Stimulated activated naive CD8-positive, alpha-beta T cell treated with anti-CD3 and anti-CD28 coated beads, Interleukin-15, Interleukin-2, amounts not matched to agents 100 U/mL and 50 U/mL, for 24 hours (primary cell): ENCODE measurements at regions not wholly inside any gene's neighbourhood (a gene's known extent, or its start where the extent isn't known, plus 50 kb on each side); places are given as distances from the start of the nearest gene placed in this dataset.

ENCODE experiments used
- ATAC-seq: fragments of 150-1000 bp; cut with Tn5 transposase; one replicate; pipeline ENCODE4 v1.10.0; 2021
- DNase-seq: peaks from one replicate; pipeline ENCODE4 v3.0.0; 2021

- ATAC-seq (no peak), DNase-seq (no peak)
Measured at GRCh38 chrX:39734174-39734776, 363.5 kb downstream of the BCOR start.

- DNase-seq (no peak), ATAC-seq (peak; percentile 40)
Measured at GRCh38 chrX:39736216-39737211, 361.2 kb downstream of the BCOR start.

GRCh38 chrX:39739585-39739984 is 358.2 kb downstream of the BCOR start:
- ATAC-seq (no peak), DNase-seq (no peak)

- DNase-seq (no peak), ATAC-seq (no peak)
Measured at GRCh38 chrX:39740078-39740477, 357.7 kb downstream of the BCOR start.

GRCh38 chrX:39741904-39742303 is 355.9 kb downstream of the BCOR start:
- ATAC-seq, result no peak

GRCh38 chrX:39745818-39746217 is 351.9 kb downstream of the BCOR start:
- ATAC-seq, result no peak
- no peak for DNase-seq

More at GRCh38 chrX:39741904-39742303, 355.9 kb downstream of the BCOR start:
- DNase-seq, result no peak

- no peak for ATAC-seq
- DNase-seq, result no peak
Measured at GRCh38 chrX:39749135-39749534, 348.6 kb downstream of the BCOR start.

GRCh38 chrX:39749728-39750127 is 348.0 kb downstream of the BCOR start:
- DNase-seq (no peak), ATAC-seq (no peak)

- ATAC-seq (no peak), DNase-seq (no peak)
Measured at GRCh38 chrX:39750256-39750790, 347.4 kb downstream of the BCOR start.

- DNase-seq (no peak), ATAC-seq (no peak)
Measured at GRCh38 chrX:39750848-39751247, 346.9 kb downstream of the BCOR start.

- ATAC-seq (no peak), DNase-seq (no peak)
Measured at GRCh38 chrX:39752815-39753214, 344.9 kb downstream of the BCOR start.

- DNase-seq (no peak), ATAC-seq (no peak)
Measured at GRCh38 chrX:39753293-39753996, 344.3 kb downstream of the BCOR start.

- ATAC-seq, result no peak
- no peak for DNase-seq
Measured at GRCh38 chrX:39755143-39756032, 342.4 kb downstream of the BCOR start.

GRCh38 chrX:39756086-39756883 is 341.5 kb downstream of the BCOR start:
- DNase-seq, result no peak
- ATAC-seq, result no peak

- no peak for ATAC-seq
- no peak for DNase-seq
Measured at GRCh38 chrX:39757971-39758370, 339.8 kb downstream of the BCOR start.

- DNase-seq (no peak), ATAC-seq (no peak)
Measured at GRCh38 chrX:39758791-39759525, 338.8 kb downstream of the BCOR start.

- no peak for DNase-seq
- no peak for ATAC-seq
Measured at GRCh38 chrX:39759526-39760224, 338.1 kb downstream of the BCOR start.

GRCh38 chrX:39760930-39761329 is 336.8 kb downstream of the BCOR start:
- peak; percentile 78 for ATAC-seq
- DNase-seq, result no peak

- DNase-seq, result no peak
- ATAC-seq, result peak; percentile 5
Measured at GRCh38 chrX:39762266-39762841, 335.4 kb downstream of the BCOR start.
